Fibroblast of lung (primary cell): ENCODE measurements at regions not wholly inside any gene's neighbourhood (a gene's known extent, or its start where the extent isn't known, plus 50 kb on each side); places are given as distances from the start of the nearest gene placed in this dataset.

ENCODE experiments used
- EZH2 ChIP-seq: IDR thresholded peaks from 2 replicates; pipeline ENCODE4 v1.5.1; 2012; ENCODE audit warnings: low read length, control low read depth, mild to moderate bottlenecking; ENCODE audit errors: missing control alignments
- TF ChIP-seq, protein P1 (sequence below), 2 donors: IDR thresholded peaks in 1 of 2; conservative IDR thresholded peaks in 1 of 2; 1 replicate in 1 of 2; 2 replicates in 1 of 2; pipeline ENCODE4 v1.5.1; 2011 to 2012; ENCODE audit warnings: low read length in 2 of 2, control low read depth in 1 of 2, inconsistent platforms in 1 of 2, low read depth in 1 of 2, mild to moderate bottlenecking in 1 of 2

DNA sequence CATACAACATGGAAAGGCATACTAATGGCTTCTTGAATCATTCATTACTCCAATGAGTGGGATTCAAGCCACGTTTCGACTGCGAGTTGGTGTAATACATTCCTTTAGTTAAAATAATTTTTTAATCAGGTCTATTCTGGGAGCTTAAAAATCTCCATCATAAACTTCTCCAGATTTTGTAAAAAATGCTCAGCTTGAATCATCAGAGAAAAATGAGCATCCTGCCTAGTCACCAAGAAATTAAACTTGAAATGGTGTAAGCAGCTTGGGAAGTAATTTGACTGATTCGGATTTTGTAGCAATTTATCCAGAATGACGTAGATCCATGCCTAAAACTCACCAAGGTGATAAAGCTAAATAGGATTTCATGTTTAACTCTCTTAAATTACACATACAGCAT, 165.7 kb downstream of the SLCO4C1 start:
- TF ChIP-seq, protein P1, sequence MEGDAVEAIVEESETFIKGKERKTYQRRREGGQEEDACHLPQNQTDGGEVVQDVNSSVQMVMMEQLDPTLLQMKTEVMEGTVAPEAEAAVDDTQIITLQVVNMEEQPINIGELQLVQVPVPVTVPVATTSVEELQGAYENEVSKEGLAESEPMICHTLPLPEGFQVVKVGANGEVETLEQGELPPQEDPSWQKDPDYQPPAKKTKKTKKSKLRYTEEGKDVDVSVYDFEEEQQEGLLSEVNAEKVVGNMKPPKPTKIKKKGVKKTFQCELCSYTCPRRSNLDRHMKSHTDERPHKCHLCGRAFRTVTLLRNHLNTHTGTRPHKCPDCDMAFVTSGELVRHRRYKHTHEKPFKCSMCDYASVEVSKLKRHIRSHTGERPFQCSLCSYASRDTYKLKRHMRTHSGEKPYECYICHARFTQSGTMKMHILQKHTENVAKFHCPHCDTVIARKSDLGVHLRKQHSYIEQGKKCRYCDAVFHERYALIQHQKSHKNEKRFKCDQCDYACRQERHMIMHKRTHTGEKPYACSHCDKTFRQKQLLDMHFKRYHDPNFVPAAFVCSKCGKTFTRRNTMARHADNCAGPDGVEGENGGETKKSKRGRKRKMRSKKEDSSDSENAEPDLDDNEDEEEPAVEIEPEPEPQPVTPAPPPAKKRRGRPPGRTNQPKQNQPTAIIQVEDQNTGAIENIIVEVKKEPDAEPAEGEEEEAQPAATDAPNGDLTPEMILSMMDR (conservative IDR thresholded peaks at IDR 0.05 in 1 of 2, IDR thresholded peaks at IDR 0.05 in 1 of 2; ENCODE audit: low read depth in 1 of 2, low read length in 2 of 2): no peak
- no peak for TF ChIP-seq EZH2
